Liver (tissue), 8 donors: ENCODE measurements at regions not wholly inside any gene's neighbourhood (a gene's known extent, or its start where the extent isn't known, plus 50 kb on each side); places are given as distances from the start of the nearest gene placed in this dataset.

ENCODE experiments used
- DNase-seq: peaks from one replicate; pipeline ENCODE4 v3.0.0-alpha.2; 2017; ENCODE audit warnings: low spot score
- H3K27ac ChIP-seq, 2 donors: one replicate each; pipeline ENCODE4 v1.7.0; 2013; ENCODE audit warnings: inconsistent platforms in 2 of 2, low read length in 2 of 2, control low read depth in 1 of 2, low read depth in 1 of 2, mild to moderate bottlenecking in 1 of 2
- H3K27me3 ChIP-seq, 4 donors: one replicate each; pipeline versions ENCODE4 v1.6.1 to v1.7.0; 2013; ENCODE audit warnings: low read length in 3 of 4, inconsistent platforms in 1 of 4, mild to moderate bottlenecking in 1 of 4, moderate library complexity in 1 of 4; ENCODE audit not compliant: control insufficient read depth in 4 of 4, insufficient read depth in 4 of 4
- H3K36me3 ChIP-seq, 4 donors: one replicate each; pipeline versions ENCODE4 v1.6.1 to v1.7.0; 2013; ENCODE audit warnings: low read length in 3 of 4, mild to moderate bottlenecking in 3 of 4, low read depth in 1 of 4, moderate library complexity in 1 of 4; ENCODE audit not compliant: control insufficient read depth in 4 of 4, insufficient read depth in 3 of 4
- H3K4me1 ChIP-seq, 4 donors: one replicate each; pipeline versions ENCODE4 v1.6.1 to v1.7.0; 2013; ENCODE audit warnings: low read length in 3 of 4, mild to moderate bottlenecking in 3 of 4, moderate library complexity in 1 of 4; ENCODE audit not compliant: control insufficient read depth in 4 of 4, insufficient read depth in 4 of 4
- H3K4me3 ChIP-seq, 3 donors: one replicate each; pipeline versions ENCODE4 v1.6.1 to v1.7.0; 2013; ENCODE audit warnings: low read length in 3 of 3, control low read depth in 1 of 3, low read depth in 1 of 3, mild to moderate bottlenecking in 1 of 3
- H3K9ac ChIP-seq, 2 donors: one replicate each; pipeline ENCODE4 v1.7.0; 2013; ENCODE audit warnings: low read length in 2 of 2, mild to moderate bottlenecking in 2 of 2, moderate library complexity in 2 of 2, control low read depth in 1 of 2, low read depth in 1 of 2
- H3K9me3 ChIP-seq, 4 donors: one replicate each; pipeline versions ENCODE4 v1.6.1 to v1.7.0; 2013; ENCODE audit warnings: low read length in 3 of 4; ENCODE audit not compliant: control insufficient read depth in 4 of 4
- EGR1 ChIP-seq, 2 donors: IDR thresholded peaks; 2 replicates each; pipeline ENCODE4 v1.6.1; 2016 to 2018; ENCODE audit warnings: antibody characterized with exemption in 2 of 2, low read depth in 2 of 2
- FOXA1 ChIP-seq: IDR thresholded peaks from 2 replicates; pipeline ENCODE4 v1.6.1; 2016; ENCODE audit warnings: antibody characterized with exemption
- FOXA2 ChIP-seq: IDR thresholded peaks from 2 replicates; pipeline ENCODE4 v1.6.1; 2016; ENCODE audit warnings: antibody characterized with exemption
- GABPA ChIP-seq, 2 donors: IDR thresholded peaks in 1 of 2; conservative IDR thresholded peaks in 1 of 2; 2 replicates each; pipeline ENCODE4 v1.6.1; 2016; ENCODE audit warnings: antibody characterized with exemption in 2 of 2, mild to moderate bottlenecking in 1 of 2, moderate library complexity in 1 of 2
- HNF4A ChIP-seq, 2 donors: conservative IDR thresholded peaks; 2 replicates each; pipeline ENCODE4 v1.6.1; 2016; ENCODE audit warnings: antibody characterized with exemption in 2 of 2, mild to moderate bottlenecking in 2 of 2
- HNF4G ChIP-seq: IDR thresholded peaks from 2 replicates; pipeline ENCODE4 v1.6.1; 2016; ENCODE audit warnings: antibody characterized with exemption
- JUND ChIP-seq, 2 donors: IDR thresholded peaks; 2 replicates each; pipeline ENCODE4 v1.6.1; 2016; ENCODE audit warnings: antibody characterized with exemption in 2 of 2
- MAX ChIP-seq: IDR thresholded peaks from 2 replicates; pipeline ENCODE4 v1.6.1; 2016; ENCODE audit warnings: antibody characterized with exemption
- NR2F2 ChIP-seq: IDR thresholded peaks from 2 replicates; pipeline ENCODE4 v1.6.1; 2016; ENCODE audit warnings: antibody characterized with exemption
- RAD21 ChIP-seq, 2 donors: IDR thresholded peaks; 2 replicates each; pipeline ENCODE4 v1.6.1; 2016; ENCODE audit warnings: antibody characterized with exemption in 2 of 2, mild to moderate bottlenecking in 2 of 2
- RXRA ChIP-seq, 2 donors: IDR thresholded peaks; 2 replicates each; pipeline ENCODE4 v1.6.1; 2017 to 2018; ENCODE audit warnings: antibody characterized with exemption in 2 of 2, mild to moderate bottlenecking in 1 of 2
- SP1 ChIP-seq: IDR thresholded peaks from 2 replicates; pipeline ENCODE4 v1.6.1; 2018; ENCODE audit warnings: antibody characterized with exemption, mild to moderate bottlenecking
- TAF1 ChIP-seq: conservative IDR thresholded peaks from 2 replicates; pipeline ENCODE4 v1.6.1; 2016; ENCODE audit warnings: antibody characterized with exemption, mild to moderate bottlenecking
- YY1 ChIP-seq: IDR thresholded peaks from 2 replicates; pipeline ENCODE4 v1.6.1; 2016; ENCODE audit warnings: antibody characterized with exemption, mild to moderate bottlenecking
- ZBTB33 ChIP-seq: IDR thresholded peaks from 2 replicates; pipeline ENCODE4 v1.6.1; 2016; ENCODE audit warnings: antibody characterized with exemption
- WGBS: extraction: QIAGEN DNeasy Blood & Tissue Kit; methylation state at CpG from one replicate; pipeline ENCODE4 v1.1.7; 2013; 5-methylcytosine and 5-hydroxymethylcytosine counted together
- TF ChIP-seq, protein P1 (sequence below): IDR thresholded peaks from 2 replicates; pipeline ENCODE4 v1.6.1; 2016; ENCODE audit warnings: antibody characterized with exemption
- TF ChIP-seq, protein P2 (sequence below): fragments of 150-350 bp; IDR thresholded peaks from 2 replicates; pipeline ENCODE4 v1.5.1; 2017; ENCODE audit warnings: improper control_type of control experiment, low read depth, low read length; ENCODE audit not compliant: missing input control
- TF ChIP-seq, protein P3 (sequence below): IDR thresholded peaks from 2 replicates; pipeline ENCODE4 v1.6.1; 2016; ENCODE audit warnings: antibody characterized with exemption, mild to moderate bottlenecking
- donor health status: healthy.
- donor health status: healthy.
- donor health status: healthy.
- donor health status: healthy.
- donor health status: healthy.

DNA sequence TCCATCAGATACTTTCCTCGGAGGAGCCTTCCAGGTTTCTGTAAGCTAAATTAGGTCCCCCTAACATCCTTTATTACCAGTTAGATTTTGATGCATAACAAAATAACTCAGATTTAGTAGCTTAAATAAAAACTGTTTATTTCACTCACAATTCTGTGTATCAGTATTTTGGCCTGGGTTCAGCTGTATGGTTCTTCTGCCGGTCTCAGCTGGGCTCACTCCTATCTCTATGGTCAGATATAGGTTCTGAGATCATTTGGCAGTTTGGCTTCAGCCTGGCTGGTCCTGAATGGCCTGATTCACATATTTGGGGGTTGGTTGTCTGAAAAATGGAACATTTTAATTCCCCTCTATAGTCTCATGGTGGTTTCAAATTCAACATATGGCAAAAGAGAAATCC, 1125.3 kb downstream of the TBL1XR1 start:
- H3K9me3 ChIP-seq: no peaks in the 10 kb centered on the region
- 64% methylated on average over 2 of the region's 2 CpGs for WGBS
- no peak overlapping the region for H3K9ac ChIP-seq
- no peaks in the 10 kb centered on the region for H3K27me3 ChIP-seq
- no peak overlapping the region for H3K4me3 ChIP-seq
- no peak for DNase-seq
- H3K27ac ChIP-seq: no peak overlapping the region
- H3K36me3 ChIP-seq: no peaks in the 10 kb centered on the region
- no peaks in the 10 kb centered on the region for H3K4me1 ChIP-seq
- TF ChIP-seq TAF1 (no peak), FOXA2 (no peak), RAD21 (IDR thresholded peaks at IDR 0.05) (no peak)

DNA sequence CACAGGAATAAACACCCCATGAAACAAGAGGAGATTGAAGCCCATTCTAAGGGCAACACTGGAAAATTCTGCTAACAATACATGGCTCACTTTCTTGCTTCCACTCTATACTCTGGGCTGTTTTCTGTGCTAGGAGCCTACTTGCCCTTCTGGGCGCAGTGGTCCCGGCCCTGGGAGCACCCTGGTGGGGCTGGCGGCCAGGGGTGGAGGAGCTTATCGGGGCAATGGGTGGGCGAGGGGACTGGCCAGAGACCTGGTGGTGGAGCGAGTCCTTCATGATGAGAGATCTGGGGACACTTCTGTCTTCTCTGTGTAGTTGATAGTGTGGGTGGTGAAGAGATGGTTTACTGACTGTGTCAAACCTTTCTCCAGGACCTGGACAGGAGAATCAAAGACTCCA, 1128.5 kb downstream of the TBL1XR1 start:
- H3K9ac ChIP-seq: no peak overlapping the region
- no peaks in the 10 kb centered on the region for H3K27me3 ChIP-seq
- no peak overlapping the region for H3K4me3 ChIP-seq
- WGBS: 86% methylated on average over 6 of the region's 6 CpGs
- H3K4me1 ChIP-seq: no peaks in the 10 kb centered on the region
- H3K9me3 ChIP-seq: no peaks in the 10 kb centered on the region
- no peak for DNase-seq
- TF ChIP-seq TAF1: no peak
- no peak for TF ChIP-seq YY1
- TF ChIP-seq MAX: no peak
- no peak for TF ChIP-seq GABPA (IDR thresholded peaks at IDR 0.05 in 1 of 2, conservative IDR thresholded peaks at IDR 0.05 in 1 of 2)
- no peak for TF ChIP-seq NR2F2
- TF ChIP-seq, protein P1, sequence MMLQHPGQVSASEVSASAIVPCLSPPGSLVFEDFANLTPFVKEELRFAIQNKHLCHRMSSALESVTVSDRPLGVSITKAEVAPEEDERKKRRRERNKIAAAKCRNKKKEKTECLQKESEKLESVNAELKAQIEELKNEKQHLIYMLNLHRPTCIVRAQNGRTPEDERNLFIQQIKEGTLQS: no peak
- TF ChIP-seq ZBTB33: no peak
- no peak overlapping the region for H3K27ac ChIP-seq
- no peaks in the 10 kb centered on the region for H3K36me3 ChIP-seq

DNA sequence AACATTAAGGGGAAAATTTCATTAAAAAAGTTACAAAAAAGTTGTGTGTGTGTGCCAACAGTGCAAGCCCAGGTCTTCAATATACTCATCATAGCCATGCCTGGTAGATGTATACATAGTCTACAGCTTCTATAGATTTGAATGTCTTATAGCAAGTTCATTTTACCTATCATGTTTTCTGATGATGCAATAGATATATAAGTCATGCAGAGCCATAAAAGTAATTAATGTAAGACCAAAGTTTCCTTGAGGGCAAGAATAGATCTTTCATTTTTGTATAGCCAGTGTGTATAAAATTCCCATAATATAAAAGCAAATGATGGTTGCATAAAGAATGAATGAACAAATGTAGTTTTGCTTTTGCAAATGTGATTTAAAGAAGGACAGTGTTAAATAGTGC, 1138.4 kb downstream of the TBL1XR1 start:
- Histone ChIP-seq H3K27me3 (no peaks in the 10 kb centered on the region), H3K27ac (no peak overlapping the region), H3K36me3 (no peaks in the 10 kb centered on the region), H3K9ac (no peak overlapping the region), H3K4me3 (no peak overlapping the region), H3K4me1 (no peaks in the 10 kb centered on the region), H3K9me3 (no peaks in the 10 kb centered on the region)
- TF ChIP-seq RAD21 (IDR thresholded peaks at IDR 0.05): no peak
- TF ChIP-seq JUND (IDR thresholded peaks at IDR 0.05): no peak
- no peak for TF ChIP-seq MAX
- no peak for TF ChIP-seq NR2F2
- TF ChIP-seq, protein P1: no peak
- TF ChIP-seq YY1: no peak
- no peak for TF ChIP-seq TAF1
- TF ChIP-seq, protein P2, sequence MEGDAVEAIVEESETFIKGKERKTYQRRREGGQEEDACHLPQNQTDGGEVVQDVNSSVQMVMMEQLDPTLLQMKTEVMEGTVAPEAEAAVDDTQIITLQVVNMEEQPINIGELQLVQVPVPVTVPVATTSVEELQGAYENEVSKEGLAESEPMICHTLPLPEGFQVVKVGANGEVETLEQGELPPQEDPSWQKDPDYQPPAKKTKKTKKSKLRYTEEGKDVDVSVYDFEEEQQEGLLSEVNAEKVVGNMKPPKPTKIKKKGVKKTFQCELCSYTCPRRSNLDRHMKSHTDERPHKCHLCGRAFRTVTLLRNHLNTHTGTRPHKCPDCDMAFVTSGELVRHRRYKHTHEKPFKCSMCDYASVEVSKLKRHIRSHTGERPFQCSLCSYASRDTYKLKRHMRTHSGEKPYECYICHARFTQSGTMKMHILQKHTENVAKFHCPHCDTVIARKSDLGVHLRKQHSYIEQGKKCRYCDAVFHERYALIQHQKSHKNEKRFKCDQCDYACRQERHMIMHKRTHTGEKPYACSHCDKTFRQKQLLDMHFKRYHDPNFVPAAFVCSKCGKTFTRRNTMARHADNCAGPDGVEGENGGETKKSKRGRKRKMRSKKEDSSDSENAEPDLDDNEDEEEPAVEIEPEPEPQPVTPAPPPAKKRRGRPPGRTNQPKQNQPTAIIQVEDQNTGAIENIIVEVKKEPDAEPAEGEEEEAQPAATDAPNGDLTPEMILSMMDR: no peak
- TF ChIP-seq SP1: no peak
- no peak for TF ChIP-seq RXRA (IDR thresholded peaks at IDR 0.05)
- TF ChIP-seq FOXA1: no peak
- TF ChIP-seq HNF4A (conservative IDR thresholded peaks at IDR 0.05): no peak
- no peak for TF ChIP-seq ZBTB33
- TF ChIP-seq, protein P3, sequence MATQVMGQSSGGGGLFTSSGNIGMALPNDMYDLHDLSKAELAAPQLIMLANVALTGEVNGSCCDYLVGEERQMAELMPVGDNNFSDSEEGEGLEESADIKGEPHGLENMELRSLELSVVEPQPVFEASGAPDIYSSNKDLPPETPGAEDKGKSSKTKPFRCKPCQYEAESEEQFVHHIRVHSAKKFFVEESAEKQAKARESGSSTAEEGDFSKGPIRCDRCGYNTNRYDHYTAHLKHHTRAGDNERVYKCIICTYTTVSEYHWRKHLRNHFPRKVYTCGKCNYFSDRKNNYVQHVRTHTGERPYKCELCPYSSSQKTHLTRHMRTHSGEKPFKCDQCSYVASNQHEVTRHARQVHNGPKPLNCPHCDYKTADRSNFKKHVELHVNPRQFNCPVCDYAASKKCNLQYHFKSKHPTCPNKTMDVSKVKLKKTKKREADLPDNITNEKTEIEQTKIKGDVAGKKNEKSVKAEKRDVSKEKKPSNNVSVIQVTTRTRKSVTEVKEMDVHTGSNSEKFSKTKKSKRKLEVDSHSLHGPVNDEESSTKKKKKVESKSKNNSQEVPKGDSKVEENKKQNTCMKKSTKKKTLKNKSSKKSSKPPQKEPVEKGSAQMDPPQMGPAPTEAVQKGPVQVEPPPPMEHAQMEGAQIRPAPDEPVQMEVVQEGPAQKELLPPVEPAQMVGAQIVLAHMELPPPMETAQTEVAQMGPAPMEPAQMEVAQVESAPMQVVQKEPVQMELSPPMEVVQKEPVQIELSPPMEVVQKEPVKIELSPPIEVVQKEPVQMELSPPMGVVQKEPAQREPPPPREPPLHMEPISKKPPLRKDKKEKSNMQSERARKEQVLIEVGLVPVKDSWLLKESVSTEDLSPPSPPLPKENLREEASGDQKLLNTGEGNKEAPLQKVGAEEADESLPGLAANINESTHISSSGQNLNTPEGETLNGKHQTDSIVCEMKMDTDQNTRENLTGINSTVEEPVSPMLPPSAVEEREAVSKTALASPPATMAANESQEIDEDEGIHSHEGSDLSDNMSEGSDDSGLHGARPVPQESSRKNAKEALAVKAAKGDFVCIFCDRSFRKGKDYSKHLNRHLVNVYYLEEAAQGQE: no peak
- TF ChIP-seq HNF4G: no peak
- TF ChIP-seq GABPA (IDR thresholded peaks at IDR 0.05 in 1 of 2, conservative IDR thresholded peaks at IDR 0.05 in 1 of 2): no peak
- no peak for TF ChIP-seq EGR1 (IDR thresholded peaks at IDR 0.05; ENCODE audit: low read depth in 2 of 2)
- TF ChIP-seq FOXA2: no peak
- DNase-seq: no peak
